ENCODE measurements at regions not wholly inside any gene's neighbourhood (a gene's known extent, or its start where the extent isn't known, plus 50 kb on each side); places are given as distances from the start of the nearest gene placed in this dataset.
"Not testable (repeated sequence)": the region's sequence is repeated elsewhere in the genome, so short reads cannot be mapped to it uniquely, and the experiment has no call there.

DNA sequence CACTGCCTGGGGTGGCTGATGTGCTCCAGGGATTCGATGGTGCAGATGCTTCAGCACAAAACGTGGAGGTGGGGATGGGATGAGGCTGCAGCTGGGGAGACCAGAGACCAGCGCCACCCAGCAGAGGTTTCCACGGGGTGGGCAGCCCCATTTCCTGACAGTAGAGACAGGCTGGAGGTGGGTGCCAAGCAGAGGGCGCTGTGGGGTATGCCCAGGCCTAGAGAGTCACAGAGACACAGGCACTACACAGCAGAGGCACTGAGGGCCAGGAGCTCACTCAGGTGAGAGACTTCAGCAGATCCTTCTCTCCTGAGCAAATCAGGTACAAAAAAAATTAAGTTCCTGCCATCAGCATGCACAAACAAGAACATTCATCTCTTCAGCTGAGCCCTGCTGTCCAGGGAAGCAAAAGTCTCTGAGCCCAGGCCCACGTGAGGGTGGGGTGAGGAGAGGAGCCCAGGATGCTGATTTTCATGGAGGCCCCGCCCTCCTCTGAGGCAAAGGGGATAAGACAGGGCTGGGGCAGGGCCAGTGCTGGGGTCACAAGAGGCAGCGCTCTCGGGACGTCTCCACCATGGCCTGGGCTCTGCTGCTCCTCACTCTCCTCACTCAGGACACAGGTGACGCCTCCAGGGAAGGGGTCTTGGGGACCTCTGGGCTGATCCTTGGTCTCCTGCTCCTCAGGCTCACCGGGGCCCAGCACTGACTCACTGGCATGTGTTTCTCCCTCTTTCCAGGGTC is 53.1 kb downstream of the GGTLC2 start:
- DNase-seq (ENCODE audit: low read depth), result no peak

GRCh38 chr22:22698263-22698750 is 53.9 kb downstream of the GGTLC2 start:
- no peak for DNase-seq (ENCODE audit: low read depth)

DNA sequence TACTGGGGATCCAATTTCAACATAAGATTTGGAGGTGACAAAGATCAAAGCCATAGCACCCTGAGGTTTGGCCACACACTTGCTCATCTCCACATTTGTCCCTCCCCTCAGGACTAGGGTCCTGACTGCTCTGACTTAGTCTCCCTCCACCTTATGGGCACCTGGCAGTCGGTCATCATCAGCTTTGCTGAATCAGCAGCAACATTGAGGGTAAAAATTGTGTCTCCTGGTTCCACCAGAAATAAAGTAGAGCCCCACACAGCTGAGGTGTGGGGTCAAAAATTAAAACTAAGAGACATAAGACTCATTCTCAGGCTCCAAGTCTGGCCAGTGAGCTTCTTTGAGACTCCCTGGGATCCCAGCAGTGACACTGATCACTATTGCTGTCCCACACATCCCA is 56.2 kb downstream of the GGTLC2 start:
- no peak for DNase-seq (ENCODE audit: low read depth)

- DNase-seq (ENCODE audit: low read depth), result not testable (repeated sequence)
Measured at GRCh38 chr22:22701557-22701956, 57.1 kb downstream of the GGTLC2 start.

DNA sequence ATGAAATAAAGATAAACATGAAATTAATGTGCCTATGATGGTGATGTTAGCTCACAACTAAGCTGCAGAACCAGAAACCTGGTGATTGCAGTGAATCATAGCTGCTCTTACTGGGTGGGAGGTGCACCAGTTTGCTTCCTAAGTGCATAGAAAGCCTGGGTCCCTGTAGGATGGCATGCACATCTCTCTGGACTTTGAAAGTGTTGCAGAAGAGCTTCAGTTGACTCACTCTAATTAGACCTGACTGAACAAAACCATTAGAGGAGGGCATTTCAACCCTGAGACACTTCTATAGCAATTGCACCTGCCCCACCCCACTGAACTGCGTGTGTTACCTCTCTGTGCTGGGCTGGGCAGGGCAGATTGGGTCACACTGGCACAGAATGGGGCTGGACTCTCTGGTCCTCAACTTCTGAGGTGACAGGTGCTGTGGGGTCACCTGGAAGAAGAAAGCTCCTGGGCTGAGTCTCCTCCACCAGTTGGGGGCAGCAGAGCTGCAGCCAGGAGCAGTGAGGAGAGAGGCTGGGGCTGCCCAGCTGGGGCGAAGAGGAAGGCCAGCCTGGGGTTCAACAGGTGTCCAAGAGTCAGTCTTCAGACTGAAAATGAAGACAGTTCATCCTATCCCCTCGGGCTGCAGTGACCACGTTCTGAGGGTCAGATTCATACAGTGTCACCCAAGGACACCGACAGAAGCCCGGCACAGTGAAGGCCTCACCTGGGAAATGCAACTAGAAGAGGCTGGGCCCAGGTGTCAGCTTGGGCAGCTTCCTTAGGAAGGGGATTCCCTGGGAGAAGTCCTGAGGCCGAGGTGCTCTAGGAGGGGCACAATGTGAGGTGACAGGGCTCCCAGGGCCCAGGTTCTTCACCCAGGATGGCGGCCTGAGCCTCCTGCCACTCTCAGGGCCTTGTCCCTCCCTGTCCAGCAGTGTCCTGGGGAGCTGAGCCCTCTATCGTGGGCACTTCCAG is 58.1 kb downstream of the GGTLC2 start:
- DNase-seq (ENCODE audit: low read depth), result peak; percentile 55

GRCh38 chr22:22703203-22703570 is 58.8 kb downstream of the GGTLC2 start:
- no peak for DNase-seq (ENCODE audit: low read depth)

DNA sequence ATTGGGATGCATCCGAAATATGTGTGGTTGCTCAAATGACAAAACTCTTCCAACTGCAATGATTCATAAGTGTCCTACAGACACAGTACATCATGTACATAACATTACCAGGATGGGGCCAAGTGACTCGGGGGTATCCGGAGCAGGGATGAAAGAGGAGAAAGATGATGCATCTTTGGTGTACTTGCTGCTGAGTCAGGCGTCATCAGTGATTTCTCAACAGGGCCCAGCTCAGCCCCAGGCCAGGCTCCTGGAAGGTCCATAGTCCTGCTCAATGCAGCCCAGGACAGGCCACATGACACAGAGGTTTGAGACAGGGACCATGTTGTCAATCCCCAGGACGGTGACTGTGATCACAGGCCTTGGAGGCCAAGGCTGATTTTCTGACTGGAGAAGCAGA is 59.3 kb downstream of the GGTLC2 start:
- peak; percentile 44 for DNase-seq (ENCODE audit: low read depth)

- DNase-seq (ENCODE audit: low read depth), result no peak
Measured at GRCh38 chr22:22704156-22704946, 59.9 kb downstream of the GGTLC2 start.

GRCh38 chr22:22705328-22706100 is 61.1 kb downstream of the GGTLC2 start:
- no peak for DNase-seq (ENCODE audit: low read depth)

- DNase-seq (ENCODE audit: low read depth), result no peak
Measured at GRCh38 chr22:22706253-22706915, 62.0 kb downstream of the GGTLC2 start.

GRCh38 chr22:22709719-22710445 is 65.5 kb downstream of the GGTLC2 start:
- DNase-seq (ENCODE audit: low read depth), result no peak

DNA sequence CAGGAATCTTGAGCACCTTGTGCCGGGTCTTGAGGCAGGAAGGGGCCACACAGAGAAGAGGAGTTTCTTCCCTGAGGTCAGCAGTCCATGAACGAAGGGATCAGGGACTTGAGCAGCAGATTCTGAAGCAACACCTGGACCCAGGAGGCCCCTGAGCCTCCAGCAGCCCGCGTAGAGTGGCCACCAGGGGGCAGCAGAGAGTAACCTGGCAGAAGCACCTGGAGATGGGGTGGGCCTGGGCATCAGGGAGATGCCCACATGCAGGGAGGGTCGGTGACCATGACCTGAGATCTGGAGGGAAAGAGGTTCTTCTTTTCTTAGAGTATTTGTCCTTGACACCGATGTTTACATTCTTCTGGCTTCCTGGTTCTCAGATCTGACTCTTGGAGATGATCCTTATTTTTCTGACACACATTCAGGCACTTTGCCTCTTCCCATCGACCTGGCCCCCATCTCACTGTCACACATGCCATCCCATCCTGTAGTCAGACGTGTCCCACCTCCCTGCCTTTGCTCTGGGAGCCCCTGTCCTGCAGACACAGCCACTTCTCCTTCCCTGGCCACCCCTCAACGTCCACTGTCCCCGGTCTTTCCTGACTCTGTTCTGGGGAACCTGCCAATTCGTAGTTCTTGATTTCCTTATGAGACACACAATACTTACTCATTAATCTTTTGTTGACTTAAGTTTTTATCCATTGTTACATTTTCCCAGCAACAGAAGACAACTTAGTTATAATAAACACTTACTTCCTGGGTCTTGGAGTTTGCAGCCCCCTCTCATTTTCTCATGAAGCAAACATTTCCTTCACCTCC is 66.5 kb downstream of the GGTLC2 start:
- no peak for DNase-seq (ENCODE audit: low read depth)

DNA sequence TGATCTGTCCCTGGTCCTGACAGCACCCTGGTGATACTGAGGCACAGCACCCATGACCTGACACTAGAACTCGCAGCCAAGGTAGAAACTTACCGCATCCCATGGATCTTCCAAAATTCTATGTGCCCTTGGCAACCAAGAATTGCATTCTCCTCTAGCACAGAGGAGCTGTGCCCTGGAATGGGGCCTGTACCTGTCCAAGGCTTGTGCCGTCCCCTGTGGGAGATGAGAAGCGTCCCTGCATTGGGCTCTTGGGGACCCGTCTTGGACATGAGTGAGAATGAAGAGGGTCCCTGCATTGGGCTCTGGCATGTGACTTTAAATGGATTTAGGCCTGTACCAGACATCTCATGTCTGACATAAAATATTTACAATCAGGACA is 67.1 kb downstream of the GGTLC2 start:
- no peak for DNase-seq (ENCODE audit: low read depth)

- DNase-seq (ENCODE audit: low read depth), result no peak
Measured at GRCh38 chr22:22712092-22712658, 67.8 kb downstream of the GGTLC2 start.

GRCh38 chr22:22712666-22713365 is 68.4 kb downstream of the GGTLC2 start:
- DNase-seq (ENCODE audit: low read depth), result no peak

GRCh38 chr22:22713416-22713815 is 69.0 kb downstream of the GGTLC2 start:
- DNase-seq (ENCODE audit: low read depth), result no peak

GRCh38 chr22:22714600-22715335 is 70.4 kb downstream of the GGTLC2 start:
- no peak for DNase-seq (ENCODE audit: low read depth)
